NCI-H1417 treated with DMSO at 0.1 percent for 48 hours (cell line): ENCODE measurements at regions not wholly inside any gene's neighbourhood (a gene's known extent, or its start where the extent isn't known, plus 50 kb on each side); places are given as distances from the start of the nearest gene placed in this dataset.
"Not testable (repeated sequence)": the region's sequence is repeated elsewhere in the genome, so short reads cannot be mapped to it uniquely, and the experiment has no call there.

ENCODE experiments used
- DNase-seq: peaks from one replicate; lab custom pipeline; 2025; lab: John Stamatoyannopoulos, UW

DNA sequence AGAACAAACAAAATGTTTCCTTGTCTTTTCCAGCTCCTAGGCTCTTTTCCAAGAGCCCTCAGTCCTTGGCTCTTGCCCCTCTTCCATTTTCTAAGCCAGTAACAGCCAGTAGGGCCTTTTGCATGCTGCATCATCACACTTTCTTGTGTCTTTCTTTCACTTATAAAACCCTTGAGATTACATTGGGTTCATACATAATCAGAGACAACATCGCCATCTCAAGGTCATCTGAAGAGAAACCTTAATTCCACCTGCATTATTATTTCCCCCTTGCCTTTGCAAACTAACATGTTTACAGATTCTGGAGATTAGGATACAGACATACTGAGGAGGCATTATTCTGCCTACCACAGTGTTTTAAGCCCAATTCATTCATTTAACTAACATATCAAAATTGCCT, 697.3 kb downstream of the TRIB2 start:
- no peak for DNase-seq

- DNase-seq: no peak
Observed at GRCh38 chr2:13414897-13415296, 698.2 kb downstream of the TRIB2 start.

DNA sequence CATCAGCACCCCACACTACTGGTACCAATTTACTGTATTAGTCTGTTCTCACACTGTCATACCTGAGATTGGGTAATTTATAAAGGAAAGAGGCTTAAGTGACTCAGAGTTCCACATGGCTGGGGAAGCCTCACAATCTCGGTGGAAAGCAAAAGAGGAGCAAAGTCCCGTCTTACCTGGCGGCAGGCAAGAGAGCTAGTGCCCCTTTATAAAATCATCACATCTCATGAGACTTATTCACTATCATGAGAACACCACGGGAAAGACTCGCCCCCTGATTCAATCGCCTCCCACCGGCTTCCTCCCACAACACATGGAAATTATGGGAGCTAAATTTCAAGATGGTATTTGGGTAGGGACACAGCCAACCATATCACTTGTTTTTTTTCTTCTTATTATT, 717.2 kb downstream of the TRIB2 start:
- no peak for DNase-seq

GRCh38 chr2:13443554-13444261, 727.0 kb downstream of the TRIB2 start:
- DNase-seq: not testable (repeated sequence)

DNA sequence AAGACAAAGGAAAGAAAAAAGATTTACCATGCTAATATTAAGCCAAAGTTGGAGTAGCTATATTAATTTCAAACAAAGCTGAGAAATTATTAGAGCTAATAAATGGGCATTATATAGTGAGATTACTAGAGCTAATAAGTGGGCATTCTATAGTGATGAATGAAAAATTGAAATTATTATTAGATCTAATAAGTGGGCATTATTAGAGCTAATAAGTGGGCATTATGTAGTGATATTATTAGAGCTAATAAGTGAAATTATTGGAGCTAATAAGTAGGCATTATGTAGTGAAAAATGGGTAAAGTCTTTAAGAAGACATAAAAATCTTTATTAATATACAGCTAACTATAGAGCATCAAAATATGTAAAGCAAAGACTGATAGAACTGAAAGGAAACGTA, 745.7 kb downstream of the TRIB2 start:
- no peak for DNase-seq

- DNase-seq: no peak
Observed at GRCh38 chr2:13466076-13466475, 749.3 kb downstream of the TRIB2 start.

DNA sequence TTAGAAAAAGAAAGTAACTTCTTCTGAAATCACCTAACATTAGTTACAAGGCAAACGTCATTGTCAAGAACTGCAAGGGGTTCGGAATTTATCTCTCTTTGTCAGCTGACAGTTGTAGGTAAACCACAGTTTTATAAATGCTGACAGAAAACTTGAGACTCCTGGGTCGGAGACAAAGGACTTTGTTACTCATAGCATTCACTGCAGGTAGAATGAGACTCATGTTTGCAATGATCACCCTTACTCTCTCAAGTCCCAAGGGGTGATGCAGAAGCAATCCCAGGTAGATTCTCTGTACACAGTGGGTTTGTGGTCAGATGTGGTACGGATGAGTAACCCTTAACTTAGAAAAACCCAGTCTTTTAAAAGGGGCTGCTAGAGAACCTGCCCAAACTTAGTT, 757.8 kb downstream of the TRIB2 start:
- no peak for DNase-seq

DNA sequence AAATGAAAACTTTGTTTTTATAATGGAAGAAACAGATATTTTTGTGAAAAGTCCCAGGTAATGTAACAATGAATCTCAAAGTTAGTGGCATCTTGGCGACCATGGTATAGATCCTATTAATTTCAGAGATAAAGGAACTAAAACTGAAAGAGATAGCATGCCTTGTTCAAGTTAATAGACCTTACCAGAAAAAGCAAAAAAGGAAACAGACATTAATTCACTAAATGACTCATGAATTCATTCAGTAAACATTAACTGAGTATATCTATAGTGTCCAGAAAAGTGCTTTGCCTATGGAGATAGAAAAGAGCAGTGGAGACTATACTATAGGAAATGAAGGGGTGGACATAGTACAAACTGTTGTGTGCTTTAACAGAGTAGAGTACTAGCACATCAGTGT, 763.3 kb downstream of the TRIB2 start:
- no peak for DNase-seq

- DNase-seq: no peak
Observed at GRCh38 chr2:13481201-13481600, 764.5 kb downstream of the TRIB2 start.

DNA sequence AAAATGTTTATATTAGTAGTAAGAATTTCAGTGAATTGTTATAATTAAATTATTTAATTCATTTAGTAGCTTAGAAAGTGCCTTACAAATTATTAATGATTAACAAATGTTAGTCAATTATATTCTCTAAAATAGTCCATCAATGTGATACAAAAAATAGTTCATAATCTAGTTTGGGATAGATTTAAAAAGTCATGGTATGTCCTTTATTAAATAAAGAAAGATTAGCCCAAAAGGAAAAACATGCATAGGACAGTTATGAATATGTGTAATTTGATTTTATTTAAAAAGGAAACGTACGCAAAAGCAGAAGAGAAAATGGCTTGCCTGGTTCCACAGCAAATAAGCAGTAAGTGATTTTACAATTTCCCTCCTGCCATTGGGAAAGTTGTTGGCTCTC, 768.5 kb downstream of the TRIB2 start:
- DNase-seq: no peak

DNA sequence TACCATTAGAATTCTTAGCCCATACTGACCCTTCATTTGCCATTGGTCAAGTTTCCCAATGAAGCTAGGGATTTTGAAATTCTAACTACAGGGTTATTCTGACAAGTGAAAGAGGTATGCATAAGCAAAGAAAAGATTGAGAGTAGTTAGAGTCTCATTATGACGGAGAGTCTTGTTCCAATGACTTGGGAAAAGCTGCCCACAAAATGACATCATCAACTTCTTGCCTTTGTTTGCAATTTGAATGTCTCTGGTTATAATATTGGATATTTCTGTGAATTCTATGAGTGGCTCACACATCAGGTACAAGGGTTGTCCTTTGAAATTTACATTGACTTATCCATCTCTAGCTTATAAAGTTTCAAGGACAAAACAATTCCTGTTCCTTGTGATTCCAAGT, 772.2 kb downstream of the TRIB2 start:
- DNase-seq: no peak

DNA sequence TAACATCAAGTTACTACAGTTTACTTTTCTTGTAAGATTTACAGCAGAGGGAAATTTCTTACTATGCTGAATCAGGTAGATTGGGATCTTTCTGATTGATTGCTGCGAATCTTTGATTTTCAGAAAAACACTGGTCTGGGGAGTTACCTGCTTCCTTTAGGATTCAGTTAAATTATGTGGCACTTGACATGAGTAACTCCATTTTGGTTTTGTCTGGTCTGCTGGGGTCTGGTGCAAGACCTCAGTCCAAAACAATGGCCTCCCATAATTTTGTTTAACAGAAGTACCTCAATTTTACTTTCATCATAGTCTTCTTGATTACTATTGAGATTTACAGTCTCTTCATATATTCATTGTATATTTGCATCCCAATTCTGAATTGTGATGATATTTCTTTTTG, 775.5 kb downstream of the TRIB2 start:
- no peak for DNase-seq

GRCh38 chr2:13495051-13495450, 778.3 kb downstream of the TRIB2 start:
- DNase-seq: no peak

DNA sequence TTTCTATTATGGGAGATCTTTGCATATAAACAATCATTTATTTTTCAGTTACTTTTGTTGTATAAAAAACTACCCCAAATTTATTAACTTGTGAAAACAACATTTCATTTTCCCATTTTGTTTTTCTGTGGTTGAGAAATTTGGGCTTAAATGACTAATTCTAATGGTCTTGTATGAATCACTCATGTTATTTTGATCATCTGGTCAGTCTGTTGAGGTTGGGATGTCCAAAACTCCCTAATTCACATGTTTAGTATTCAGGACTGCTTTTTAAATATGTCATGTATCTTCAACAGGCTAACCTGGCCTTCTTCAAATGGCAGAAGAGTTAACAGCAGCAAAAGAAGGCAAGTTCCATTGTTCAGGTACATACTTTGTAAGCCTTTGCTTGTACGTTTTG, 788.1 kb downstream of the TRIB2 start:
- no peak for DNase-seq

- no peak for DNase-seq
Observed at GRCh38 chr2:13508671-13509070, 791.9 kb downstream of the TRIB2 start.

- no peak for DNase-seq
Observed at GRCh38 chr2:13515254-13515653, 798.5 kb downstream of the TRIB2 start.

GRCh38 chr2:13522096-13522495, 805.4 kb downstream of the TRIB2 start:
- DNase-seq: no peak

DNA sequence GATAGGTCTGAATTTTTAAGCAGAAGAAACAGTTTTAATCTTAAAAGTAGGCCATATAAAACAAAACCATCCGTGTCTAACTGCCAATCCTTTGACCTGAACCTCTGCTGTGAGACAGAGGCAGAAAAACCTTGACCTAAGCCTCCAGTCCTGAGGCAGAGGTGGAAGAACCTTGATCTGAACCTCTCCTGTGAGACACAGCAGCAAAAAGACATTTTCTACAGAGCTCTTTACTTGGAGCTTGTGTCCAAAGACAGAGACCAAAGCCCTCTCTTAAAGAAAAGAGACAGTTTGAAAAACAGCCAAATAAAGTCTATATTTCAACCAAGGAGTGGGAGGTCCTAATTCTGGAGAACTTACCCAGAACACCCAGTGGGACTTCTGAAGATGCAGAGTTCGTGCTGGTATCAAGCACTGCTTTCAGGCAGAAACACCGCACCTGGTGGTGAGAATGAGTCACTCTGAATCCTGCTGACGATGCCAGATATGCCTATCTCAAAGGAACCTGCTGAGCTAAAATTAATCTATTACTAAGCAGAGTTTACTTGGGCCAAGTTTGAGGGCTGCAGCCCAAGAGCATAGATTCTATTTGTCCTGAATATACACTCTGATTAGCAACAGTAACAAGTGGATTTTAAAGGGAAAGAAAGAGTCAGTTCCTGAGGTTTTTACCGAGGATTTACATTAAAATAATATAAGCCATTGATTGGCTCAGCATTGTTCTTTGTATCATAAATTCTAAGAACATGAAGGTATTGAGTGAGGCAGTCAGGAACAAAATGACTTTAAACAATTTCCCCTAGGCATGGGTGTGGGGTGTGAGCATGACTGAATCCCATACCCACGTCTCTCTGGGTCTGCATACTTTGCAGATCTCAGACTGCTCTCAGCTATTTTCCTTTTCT, 806.4 kb downstream of the TRIB2 start:
- DNase-seq: no peak

DNA sequence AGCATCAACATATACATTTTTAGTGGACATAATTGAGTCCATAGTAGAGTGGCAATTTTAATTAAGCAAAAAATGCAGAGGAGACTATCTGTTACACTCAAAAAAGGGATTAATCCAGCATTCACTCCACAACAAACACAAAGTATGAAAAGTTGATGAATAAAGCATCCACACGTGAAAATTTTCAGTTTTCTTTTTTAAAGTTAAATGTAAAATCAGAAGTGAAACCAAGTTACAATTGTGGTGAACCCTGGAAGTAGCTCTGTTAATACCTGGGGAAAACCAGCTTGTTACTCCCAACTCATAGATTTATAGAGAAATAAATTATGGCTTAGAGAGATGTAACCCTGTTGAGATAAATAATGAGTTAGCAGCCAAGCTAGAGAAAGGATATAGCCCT, 807.8 kb downstream of the TRIB2 start:
- no peak for DNase-seq

DNA sequence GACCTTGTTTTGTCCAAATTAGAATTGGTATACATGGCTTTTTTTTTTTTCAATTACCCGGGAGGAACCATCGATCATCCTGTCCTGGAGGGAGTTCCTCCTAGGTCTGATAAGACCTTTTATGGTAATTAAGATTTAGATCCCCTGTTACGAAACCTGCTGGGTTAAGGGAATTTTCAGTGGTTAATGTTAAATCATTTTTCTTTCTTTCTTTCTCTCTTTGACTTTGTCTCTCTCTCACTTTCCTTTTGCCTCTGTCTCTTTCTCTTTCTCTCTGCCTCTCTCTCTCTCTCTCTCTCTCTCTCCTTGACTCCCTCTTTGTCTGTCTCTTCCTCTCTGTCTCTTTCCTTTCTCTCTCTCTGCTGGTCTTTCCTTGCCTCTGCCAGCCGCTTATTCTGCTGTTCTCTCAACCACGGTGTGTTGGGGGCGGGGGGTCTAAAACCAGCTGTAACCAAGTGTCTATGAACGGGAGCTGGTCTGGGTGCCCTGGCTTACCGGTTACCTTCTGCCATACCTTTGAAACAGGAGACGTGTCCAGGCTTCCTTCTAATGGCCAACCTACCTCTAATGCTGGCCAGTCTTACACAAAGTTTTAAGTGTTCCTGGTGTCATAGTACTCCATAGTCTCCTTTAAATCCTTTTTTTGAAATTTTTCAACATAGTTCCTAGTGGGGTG, 815.1 kb downstream of the TRIB2 start:
- DNase-seq: not testable (repeated sequence)

GRCh38 chr2:13532781-13533523, 816.2 kb downstream of the TRIB2 start:
- not testable (repeated sequence) for DNase-seq

DNA sequence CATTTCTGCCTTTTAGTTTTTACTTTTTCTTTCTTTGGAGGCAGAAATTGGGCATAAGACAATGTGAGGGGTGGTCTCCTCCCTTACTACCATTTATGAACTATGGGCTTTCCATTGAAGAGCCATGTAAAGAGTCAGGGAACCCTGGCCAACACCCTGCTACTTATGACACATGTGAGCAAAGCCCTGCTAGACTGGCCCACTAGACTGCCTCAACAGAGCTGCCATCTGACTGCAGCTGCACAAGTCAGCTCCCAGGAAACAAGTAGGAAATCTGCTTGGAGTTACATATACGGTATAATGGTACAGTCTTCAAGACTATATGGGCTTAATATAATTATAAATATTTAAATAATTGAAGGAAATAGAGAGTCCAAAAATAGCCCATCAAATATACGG, 816.8 kb downstream of the TRIB2 start:
- DNase-seq: no peak
